CD14-positive monocyte (primary cell): ENCODE measurements at regions not wholly inside any gene's neighbourhood (a gene's known extent, or its start where the extent isn't known, plus 50 kb on each side); places are given as distances from the start of the nearest gene placed in this dataset.

Source experiments
- DNase-seq, 3 donors: peaks; one replicate each; pipeline ENCODE4 v3.0.0-alpha.2; 2011 to 2022
- H2AFZ ChIP-seq: 2 replicates; pipeline ENCODE4 v1.6.0; 2012; ENCODE audit warnings: mild to moderate bottlenecking, low read depth, low read length, inconsistent platforms; ENCODE audit not compliant: insufficient read depth, poor library complexity, severe bottlenecking
- H3K27ac ChIP-seq, 2 donors: 1 replicate in 1 of 2; 2 replicates in 1 of 2; pipeline ENCODE4 v1.5.1; 2012 to 2013; ENCODE audit warnings: low read length in 2 of 2, control low read depth in 1 of 2, inconsistent platforms in 1 of 2, low read depth in 1 of 2, mild to moderate bottlenecking in 1 of 2
- H3K27me3 ChIP-seq, 2 donors: one replicate each; pipeline versions ENCODE4 v1.6.0 to v1.6.1; 2011 to 2013; ENCODE audit warnings: low read length in 2 of 2; ENCODE audit not compliant: control insufficient read depth in 2 of 2, insufficient read depth in 2 of 2
- H3K36me3 ChIP-seq, 2 donors: replicated peaks in 1 of 2; 1 replicate in 1 of 2; 2 replicates in 1 of 2; pipeline versions ENCODE4 v1.5.1 to v1.6.1; 2012 to 2013; ENCODE audit warnings: low read length in 2 of 2, control low read depth in 1 of 2, inconsistent platforms in 1 of 2, mild to moderate bottlenecking in 1 of 2; ENCODE audit not compliant: insufficient read depth in 2 of 2, control insufficient read depth in 1 of 2
- H3K4me1 ChIP-seq, 2 donors: 1 replicate in 1 of 2; 2 replicates in 1 of 2; pipeline versions ENCODE4 v1.5.1 to v1.6.1; 2012 to 2013; ENCODE audit warnings: low read length in 2 of 2, control low read depth in 1 of 2, inconsistent platforms in 1 of 2, mild to moderate bottlenecking in 1 of 2, moderate library complexity in 1 of 2; ENCODE audit not compliant: insufficient read depth in 2 of 2, control insufficient read depth in 1 of 2
- H3K4me2 ChIP-seq: replicated peaks from 2 replicates; pipeline ENCODE3; 2012; ENCODE audit warnings: low read length, moderate library complexity, mild to moderate bottlenecking; ENCODE audit not compliant: poor library complexity, severe bottlenecking; ENCODE audit errors: extremely low read depth
- H3K4me3 ChIP-seq, 3 experiments: fragments of 200-600 bp in 1 of 3; sonication (generic) in 1 of 3; replicated peaks in 1 of 3; 1 replicate in 2 of 3; 2 replicates in 1 of 3; pipeline ENCODE4 v1.5.1; 2011 to 2013; ENCODE audit warnings: low read length in 3 of 3, mild to moderate bottlenecking in 3 of 3, control low read depth in 2 of 3, low read depth in 2 of 3, inconsistent platforms in 1 of 3, moderate library complexity in 1 of 3
- H3K79me2 ChIP-seq: 2 replicates; pipeline ENCODE4 v1.6.0; 2012; ENCODE audit warnings: mild to moderate bottlenecking, control low read depth, inconsistent platforms, low read length, moderate library complexity; ENCODE audit not compliant: insufficient read depth
- H3K9ac ChIP-seq: 2 replicates; pipeline ENCODE4 v1.6.0; 2017; ENCODE audit warnings: low read length, mild to moderate bottlenecking; ENCODE audit not compliant: insufficient read depth, poor library complexity, severe bottlenecking
- H3K9me3 ChIP-seq, 2 donors: replicated peaks in 1 of 2; 1 replicate in 1 of 2; 2 replicates in 1 of 2; pipeline versions ENCODE4 v1.5.1 to v1.6.1; 2012 to 2013; ENCODE audit warnings: low read length in 2 of 2, control low read depth in 1 of 2; ENCODE audit not compliant: control insufficient read depth in 1 of 2, insufficient read depth in 1 of 2
- H4K20me1 ChIP-seq: 2 replicates; pipeline ENCODE4 v1.6.0; 2012; ENCODE audit warnings: mild to moderate bottlenecking, low read length, control low read depth, moderate library complexity; ENCODE audit not compliant: insufficient read depth
- H3K27ac Mint-ChIP-seq, 7 donors: one replicate each; pipeline ENCODE4 v1.8.0; 2020; ENCODE audit warnings: mild to moderate bottlenecking in 7 of 7, mixed read lengths in 7 of 7, moderate library complexity in 6 of 7, inconsistent platforms in 2 of 7
- H3K27me3 Mint-ChIP-seq, 3 donors: one replicate each; pipeline ENCODE4 v1.8.0; 2021 to 2022; ENCODE audit warnings: low read depth in 3 of 3, mild to moderate bottlenecking in 3 of 3, mixed read lengths in 3 of 3, moderate library complexity in 3 of 3, inconsistent platforms in 1 of 3
- H3K36me3 Mint-ChIP-seq, 2 donors: one replicate each; pipeline ENCODE4 v1.8.0; 2020; ENCODE audit warnings: mixed read lengths in 2 of 2, inconsistent platforms in 1 of 2, mild to moderate bottlenecking in 1 of 2
- H3K4me1 Mint-ChIP-seq: one replicate; pipeline ENCODE4 v1.8.0; 2020; ENCODE audit warnings: mild to moderate bottlenecking, mixed read lengths
- H3K4me3 Mint-ChIP-seq, 2 donors: one replicate each; pipeline ENCODE4 v1.8.0; 2020; ENCODE audit warnings: mild to moderate bottlenecking in 2 of 2, mixed read lengths in 2 of 2, moderate library complexity in 1 of 2
- H3K9me3 Mint-ChIP-seq, 7 donors: one replicate each; pipeline ENCODE4 v1.8.0; 2020 to 2022; ENCODE audit warnings: mixed read lengths in 7 of 7, mild to moderate bottlenecking in 6 of 7, moderate library complexity in 6 of 7, inconsistent platforms in 2 of 7
- WGBS: methylation state at CpG from one replicate; pipeline ENCODE4 v1.1.5; 2013; ENCODE audit warnings: missing lambda C conversion rate; ENCODE audit not compliant: insufficient coverage; 5-methylcytosine and 5-hydroxymethylcytosine counted together
- intact Hi-C, 2 donors: fragments of 100-400 bp; cut with micrococcal nuclease; formaldehyde crosslinking; loops; one replicate each; pipeline versions ENCODE4 v1.15.0 to v1.15.1; 2023
- TF ChIP-seq, protein P1 (sequence below): fragments of 200-600 bp; IDR thresholded peaks from one replicate; pipeline ENCODE4 v1.8.0; 2022; ENCODE audit warnings: antibody characterized with exemption, mild to moderate bottlenecking

DNA sequence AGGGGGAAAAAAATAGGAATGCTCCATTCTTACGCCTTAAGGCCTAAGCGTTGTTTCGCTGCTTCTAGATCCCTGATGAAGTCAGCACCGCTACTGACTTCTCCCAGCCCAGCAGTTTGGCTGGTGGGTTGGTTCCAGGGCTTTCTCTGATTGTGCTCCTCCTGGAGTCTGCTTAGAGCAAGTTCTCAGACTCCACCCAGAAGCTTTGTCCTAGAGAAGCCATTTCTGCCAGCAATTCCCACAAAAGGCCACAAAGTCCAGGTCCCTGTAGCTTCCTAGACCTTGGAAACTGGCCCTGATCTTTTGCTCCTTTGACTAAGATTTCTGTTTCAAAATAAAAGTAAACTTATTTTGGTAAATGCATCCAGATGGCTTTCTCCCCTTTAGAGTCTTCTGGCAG lies 65.4 kb downstream of the KCTD12 start:
- Histone ChIP-seq H4K20me1 (no peaks in the 10 kb centered on the region), H3K27ac (no peak overlapping the region), H3K9ac (no peak overlapping the region), H3K4me2 (no peak overlapping the region), H3K4me1 (peaks cover 13 to 16% of the 10 kb centered on the region in 2 donors), H2AFZ (no peak overlapping the region), H3K36me3 (no peaks in the 10 kb centered on the region), H3K79me2 (no peaks in the 10 kb centered on the region), H3K9me3 (no peaks in the 10 kb centered on the region), H3K27me3 (no peaks in the 10 kb centered on the region), H3K4me3 (no peak overlapping the region)
- 100% methylated on average over 2 of the region's 4 CpGs for WGBS
- TF ChIP-seq, protein P1, sequence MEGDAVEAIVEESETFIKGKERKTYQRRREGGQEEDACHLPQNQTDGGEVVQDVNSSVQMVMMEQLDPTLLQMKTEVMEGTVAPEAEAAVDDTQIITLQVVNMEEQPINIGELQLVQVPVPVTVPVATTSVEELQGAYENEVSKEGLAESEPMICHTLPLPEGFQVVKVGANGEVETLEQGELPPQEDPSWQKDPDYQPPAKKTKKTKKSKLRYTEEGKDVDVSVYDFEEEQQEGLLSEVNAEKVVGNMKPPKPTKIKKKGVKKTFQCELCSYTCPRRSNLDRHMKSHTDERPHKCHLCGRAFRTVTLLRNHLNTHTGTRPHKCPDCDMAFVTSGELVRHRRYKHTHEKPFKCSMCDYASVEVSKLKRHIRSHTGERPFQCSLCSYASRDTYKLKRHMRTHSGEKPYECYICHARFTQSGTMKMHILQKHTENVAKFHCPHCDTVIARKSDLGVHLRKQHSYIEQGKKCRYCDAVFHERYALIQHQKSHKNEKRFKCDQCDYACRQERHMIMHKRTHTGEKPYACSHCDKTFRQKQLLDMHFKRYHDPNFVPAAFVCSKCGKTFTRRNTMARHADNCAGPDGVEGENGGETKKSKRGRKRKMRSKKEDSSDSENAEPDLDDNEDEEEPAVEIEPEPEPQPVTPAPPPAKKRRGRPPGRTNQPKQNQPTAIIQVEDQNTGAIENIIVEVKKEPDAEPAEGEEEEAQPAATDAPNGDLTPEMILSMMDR = no peak
- Mint-ChIP-seq H3K4me1 (peaks cover 31% of the 10 kb centered on the region), H3K27ac (no peak overlapping the region), H3K9me3 (peaks cover 0 to 6% (median 4%) of the 10 kb centered on the region in 7 donors), H3K27me3 (peaks cover 0 to 8% (median 2%) of the 10 kb centered on the region in 3 donors), H3K4me3 (no peak overlapping the region), H3K36me3 (peaks cover 0 to 2% of the 10 kb centered on the region in 2 donors)
- intact Hi-C loops = no loop called here
- DNase-seq = no peak

DNA sequence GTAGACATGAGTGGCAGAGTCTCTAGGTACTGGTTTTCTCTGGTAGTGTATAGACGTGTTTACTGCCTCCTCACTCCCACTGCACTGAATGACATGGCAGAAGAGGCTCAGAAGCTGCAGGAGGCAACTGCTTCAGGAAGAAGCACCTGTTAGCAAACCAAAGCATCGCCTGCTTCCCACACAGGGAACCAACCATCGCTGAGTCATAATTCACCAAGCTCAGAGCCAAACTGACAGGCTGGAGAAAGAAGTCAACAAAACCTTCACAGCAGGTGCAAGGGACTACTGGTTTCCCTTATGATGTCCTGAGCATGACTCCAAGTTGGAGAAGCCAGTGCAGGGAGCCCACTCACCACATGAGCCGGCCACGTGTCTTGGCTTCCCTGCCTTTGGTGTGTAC lies 69.8 kb downstream of the KCTD12 start:
- H3K27ac Mint-ChIP-seq = no peak overlapping the region
- no peak overlapping the region for H3K4me3 Mint-ChIP-seq
- H3K36me3 Mint-ChIP-seq = peaks cover 0 to 2% of the 10 kb centered on the region in 2 donors

More for the DNA sequence above, 69.8 kb downstream of the KCTD12 start:
- H3K4me1 ChIP-seq = peaks cover 14 to 16% of the 10 kb centered on the region in 2 donors
- intact Hi-C loops = no loop called here
- no peak overlapping the region for H3K4me2 ChIP-seq
- peaks cover 0 to 4% (median 4%) of the 10 kb centered on the region in 3 donors for H3K27me3 Mint-ChIP-seq
- H4K20me1 ChIP-seq = no peaks in the 10 kb centered on the region
- TF ChIP-seq, protein P1 = no peak
- H3K9ac ChIP-seq = no peak overlapping the region
- H3K27ac ChIP-seq = no peak overlapping the region
- H3K27me3 ChIP-seq = no peaks in the 10 kb centered on the region
- H3K79me2 ChIP-seq = no peaks in the 10 kb centered on the region
- no peak overlapping the region for H3K4me3 ChIP-seq
- WGBS = 19% methylated on average over 4 of the region's 5 CpGs
- peaks cover under 1 to 7% (median 3%) of the 10 kb centered on the region in 7 donors for H3K9me3 Mint-ChIP-seq
- H3K9me3 ChIP-seq = peaks cover 0 to 3% of the 10 kb centered on the region in 2 donors
- no peak overlapping the region for H2AFZ ChIP-seq
- DNase-seq = no peak
- H3K36me3 ChIP-seq = no peaks in the 10 kb centered on the region
- H3K4me1 Mint-ChIP-seq = peaks cover 18% of the 10 kb centered on the region
